ENCODE measurements at regions not wholly inside any gene's neighbourhood (a gene's known extent, or its start where the extent isn't known, plus 50 kb on each side); places are given as distances from the start of the nearest gene placed in this dataset.
A peak's percentile ranks its signal among the peaks of the same experiment; 100 is the strongest.

DNA sequence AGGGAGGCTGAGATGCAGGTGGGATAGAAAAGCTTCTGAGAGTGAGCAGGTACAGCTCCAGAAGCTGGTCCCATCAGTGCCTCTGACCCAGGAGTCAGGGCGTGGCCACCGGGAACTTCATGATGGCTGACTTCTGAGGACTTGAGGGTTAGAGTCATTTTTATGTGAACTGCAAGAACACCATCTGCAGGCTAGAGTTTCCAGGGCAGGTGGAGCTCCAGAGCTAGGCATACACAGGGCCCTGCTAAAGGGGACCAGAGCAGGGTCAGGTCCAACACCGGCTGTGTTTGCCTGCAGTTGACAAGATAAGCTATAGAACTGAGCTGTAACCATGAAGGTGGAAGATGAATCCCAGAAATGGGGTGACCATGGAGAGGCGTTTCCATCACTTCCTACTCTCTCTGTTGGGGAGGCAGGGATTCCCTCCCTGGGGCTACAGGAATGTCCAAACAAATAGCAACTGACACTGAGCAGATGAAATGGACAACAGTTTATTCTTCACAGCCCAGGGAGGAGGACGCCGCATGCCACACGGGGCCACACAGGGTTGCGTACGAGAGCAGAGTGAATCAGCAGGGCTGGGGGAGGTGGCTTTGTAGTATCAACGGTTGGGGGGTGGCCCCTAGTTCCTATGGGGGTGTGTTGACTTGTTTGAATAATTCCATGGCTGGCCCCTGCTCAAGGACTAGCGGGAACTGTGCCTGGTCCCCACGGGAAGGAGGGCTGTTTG is 77.6 kb upstream of the ZNF516 start:
- peak overlapping the region; percentile 55; the same call in 1 of the 2 replicates for H3K14ac ChIP-seq (replicated peaks; ENCODE audit: low read depth, low read length)
- 100% methylated on average over 2 of the region's 12 CpGs; no CpG with 5 or more reads in 1 of the 2 experiments for WGBS, 2 experiments (ENCODE audit: extremely low coverage in 2 of 2, insufficient read length in 1 of 2)
- no peak overlapping the region for H3K56ac ChIP-seq (ENCODE audit: extremely low read depth, insufficient read depth, low read length)
- H2BK20ac ChIP-seq (ENCODE audit: low read depth, low read length), result peak overlapping the region; percentile 3; the same call in 1 of the 2 replicates
- H3K36me3 ChIP-seq (ENCODE audit: control insufficient read depth, insufficient read depth, low read length), result no peaks in the 10 kb centered on the region
- H2BK5ac ChIP-seq (ENCODE audit: low read depth, low read length, poor library complexity, severe bottlenecking), result no peak overlapping the region
- 0 out of 2 replicates have a peak overlapping the region, but pooled peaks have one; percentile 3 for H4K91ac ChIP-seq (ENCODE audit: insufficient read depth, low read depth, low read length)
- H2AK9ac ChIP-seq (replicated peaks; ENCODE audit: low read depth, low read length, poor library complexity), result peak overlapping the region; percentile 73
- dilution Hi-C loops (cut with HindIII; ENCODE audit: low sequenced_read_pairs, unreplicated experiment) (no loop called here), in situ Hi-C loops (cut with MboI; ENCODE audit: low sequenced_read_pairs) (no loop called here), intact Hi-C loops (cut with micrococcal nuclease) (no loop called here)
- H2AFZ ChIP-seq (replicated peaks; ENCODE audit: low read length, poor library complexity), result peak overlapping the region; percentile 72
- no peak overlapping the region for H3K27ac ChIP-seq (ENCODE audit: insufficient read depth, low read length)
- no peak overlapping the region for H3K4me2 ChIP-seq (ENCODE audit: low read depth, low read length)
- no peaks in the 10 kb centered on the region for H3K9me3 ChIP-seq (ENCODE audit: control insufficient read depth, insufficient read depth, low read length)
- DNase-seq (no peak), ATAC-seq (ENCODE audit: low read depth) (no peak; the same call in 1 of the 2 replicates)
- no peaks in the 10 kb centered on the region for H3K27me3 ChIP-seq (ENCODE audit: control insufficient read depth, insufficient read depth, low read length)
- H3K18ac ChIP-seq (ENCODE audit: low read depth, low read length), result no peak overlapping the region
- no peak overlapping the region for H3K9ac ChIP-seq (ENCODE audit: low read depth, low read length)
- no peak overlapping the region for H4K8ac ChIP-seq (ENCODE audit: low read depth in 2 of 2, low read length in 2 of 2)
- H3K79me1 ChIP-seq (ENCODE audit: low read depth in 1 of 2, low read length in 2 of 2), result peaks cover 0 to 16% of the 10 kb centered on the region in 2 experiments; a peak in 1 of 4 replicates
- no peaks in the 10 kb centered on the region for H4K20me1 ChIP-seq (ENCODE audit: insufficient read depth, low read length)
- CTCF ChIA-PET, result interaction anchor here (1.3 kb wide), 1 partner anchor 10 kb away, joined by 3 read pairs; no protein-coding TSS in a partner anchor
- no TSS peak for BruUV-seq (replicated peaks)
- TF ChIP-seq RFX5 (IDR thresholded peaks at IDR 0.05; ENCODE audit: low read depth, low read length) (no peak), SMC3 (IDR thresholded peaks at IDR 0.05; ENCODE audit: low read depth, low read length) (no peak), MAFK (IDR thresholded peaks at IDR 0.05; ENCODE audit: low read depth, low read length) (no peak), POLR2A (IDR thresholded peaks at IDR 0.05; ENCODE audit: low read depth, low read length) (no peak), NFE2L2 (IDR thresholded peaks at IDR 0.05; ENCODE audit: low read depth, low read length) (no peak), RAD21 (IDR thresholded peaks at IDR 0.05; ENCODE audit: low read length) (no peak), CEBPB (IDR thresholded peaks at IDR 0.05; ENCODE audit: low read depth, low read length) (no peak)
- H3K4me3 ChIP-seq (ENCODE audit: insufficient read depth, low read depth, low read length), result no peak overlapping the region
- no peak overlapping the region for H4K5ac ChIP-seq (ENCODE audit: low read depth, low read length)
- POLR2A ChIA-PET (ENCODE audit: unreplicated experiment), result no interaction called here
- H3K9me1 ChIP-seq (ENCODE audit: insufficient read depth, low read length), result peaks cover 12% of the 10 kb centered on the region
- peak overlapping the region; percentile 35 for H3K4ac ChIP-seq (ENCODE audit: low read depth, low read length)
- H2AK5ac ChIP-seq (ENCODE audit: low read depth, low read length), result peak overlapping the region; percentile 52; the same call in 1 of the 2 replicates
- H2BK120ac ChIP-seq (ENCODE audit: low read depth, low read length), result peak overlapping the region; percentile 75; the same call in 1 of the 2 replicates
- H3K4me1 ChIP-seq (ENCODE audit: control insufficient read depth, insufficient read depth, low read length), result peaks cover 10% of the 10 kb centered on the region
- H2BK15ac ChIP-seq (ENCODE audit: low read depth, low read length), result peak overlapping the region; percentile 63; the same call in 2 of the 3 replicates
- 0 out of 2 replicates have a peak overlapping the region, but pooled peaks have one; percentile 4 for H3K23ac ChIP-seq (ENCODE audit: low read depth, low read length)

Measured in IMR-90 (cell line).